Peyer's patch (tissue), 4 donors: ENCODE measurements at regions not wholly inside any gene's neighbourhood (a gene's known extent, or its start where the extent isn't known, plus 50 kb on each side); places are given as distances from the start of the nearest gene placed in this dataset.

Experiments
- CTCF ChIP-seq, 6 experiments: fragments of 450-650 bp in 4 of 6; fragments of 200-600 bp in 2 of 6; sonication (generic) in 1 of 6; IDR thresholded peaks; one replicate each; pipeline ENCODE4 v1.5.1; 2017 to 2019; ENCODE audit warnings: antibody characterized with exemption in 6 of 6, mild to moderate bottlenecking in 3 of 6, moderate library complexity in 1 of 6
- POLR2A ChIP-seq, 2 donors: fragments of 450-650 bp; IDR thresholded peaks; one replicate each; pipeline ENCODE4 v1.5.1; 2017; ENCODE audit warnings: antibody characterized with exemption in 2 of 2, mild to moderate bottlenecking in 2 of 2, moderate library complexity in 2 of 2

- TF ChIP-seq CTCF (IDR thresholded peaks at IDR 0.05) (no peak), POLR2A (IDR thresholded peaks at IDR 0.05) (no peak)
Observed at GRCh38 chr4:91681544-91681943, 622.2 kb upstream of the GRID2 start.
